OCI-LY7 (cell line): ENCODE measurements at regions not wholly inside any gene's neighbourhood (a gene's known extent, or its start where the extent isn't known, plus 50 kb on each side); places are given as distances from the start of the nearest gene placed in this dataset.

Experiments
- BruUV-seq: library from RNA; stranded (reverse); fragments of 400-500 nt; replicated peaks from 2 replicates; lab custom pipeline; 2021; lab: Mats Ljungman, UMichigan
- CTCF ChIA-PET: fragments of 300-600 bp; sonication (Branson Sonifier 250); formaldehyde crosslinking; loops from one replicate; lab custom pipeline; 2022; ENCODE audit warnings: antibody characterized with exemption; ENCODE audit not compliant: unreplicated experiment; lab: Charles Lee
- POLR2A ChIA-PET: fragments of 300-600 bp; sonication (Branson Sonifier 250); formaldehyde crosslinking; loops from one replicate; lab custom pipeline; 2022; ENCODE audit warnings: antibody characterized with exemption; lab: Charles Lee
- DNase-seq: peaks from one replicate; pipeline ENCODE4 v3.0.0-alpha.2; 2015; ENCODE audit warnings: low spot score
- H2AFZ ChIP-seq: fragments of 200-600 bp; sonication (generic), shearing (Covaris generic); 2 replicates; pipeline ENCODE4 v1.6.1; 2014; ENCODE audit warnings: mild to moderate bottlenecking, antibody characterized with exemption, low read length, moderate library complexity
- H3K27ac ChIP-seq: fragments of 200-600 bp; sonication (generic); 2 replicates; pipeline ENCODE4 v1.5.1; 2014; ENCODE audit warnings: mixed run types, low read depth, mild to moderate bottlenecking, moderate library complexity, low read length, inconsistent platforms; ENCODE audit not compliant: poor library complexity, severe bottlenecking
- H3K36me3 ChIP-seq: fragments of 200-600 bp; sonication (generic); 2 replicates; pipeline ENCODE4 v1.6.1; 2014; ENCODE audit warnings: mild to moderate bottlenecking, antibody characterized with exemption, low read length, moderate library complexity, mixed read lengths; ENCODE audit not compliant: insufficient read depth
- H3K4me1 ChIP-seq: fragments of 200-600 bp; sonication (generic); 2 replicates; pipeline ENCODE4 v1.5.1; 2014; ENCODE audit warnings: mild to moderate bottlenecking, low read length; ENCODE audit not compliant: insufficient read depth, poor library complexity, severe bottlenecking
- H3K4me2 ChIP-seq: fragments of 200-600 bp; sonication (generic); 2 replicates; pipeline ENCODE4 v1.6.1; 2014; ENCODE audit warnings: mild to moderate bottlenecking, low read length
- H3K4me3 ChIP-seq: fragments of 200-600 bp; sonication (generic); 2 replicates; pipeline ENCODE4 v1.5.1; 2014; ENCODE audit warnings: mild to moderate bottlenecking, low read depth, low read length; ENCODE audit not compliant: poor library complexity, severe bottlenecking
- H3K79me2 ChIP-seq: fragments of 200-600 bp; sonication (generic); 2 replicates; pipeline ENCODE4 v1.6.1; 2016; ENCODE audit warnings: low read depth, mild to moderate bottlenecking, low read length, moderate library complexity, mixed read lengths; ENCODE audit not compliant: insufficient read depth
- H3K9me2 ChIP-seq: fragments of 200-600 bp; sonication (generic); 2 replicates; pipeline ENCODE4 v1.6.1; 2016; ENCODE audit warnings: mild to moderate bottlenecking, low read length, mixed read lengths; ENCODE audit not compliant: insufficient read depth
- H3K9me3 ChIP-seq: fragments of 200-600 bp; sonication (generic); 2 replicates; pipeline ENCODE4 v1.6.1; 2014; ENCODE audit warnings: mild to moderate bottlenecking, mixed run types, low read length, mixed read lengths
- H4K20me1 ChIP-seq: fragments of 200-600 bp; sonication (generic); 2 replicates; pipeline ENCODE4 v1.6.1; 2014; ENCODE audit warnings: mild to moderate bottlenecking, antibody characterized with exemption, low read length, moderate library complexity, mixed read lengths; ENCODE audit not compliant: insufficient read depth
- EZH2phosphoT487 ChIP-seq: fragments of 200-600 bp; sonication (generic); IDR thresholded peaks from 2 replicates; pipeline ENCODE4 v1.6.1; 2018; ENCODE audit warnings: low read depth, borderline replicate concordance, mild to moderate bottlenecking, mixed run types, antibody characterized with exemption, low read length, moderate library complexity, mixed read lengths
- intact Hi-C: fragments of 100-400 bp; cut with micrococcal nuclease; formaldehyde crosslinking; loops from one replicate; pipeline ENCODE4 v1.10.0; 2022; ENCODE audit not compliant: unreplicated experiment
- TF ChIP-seq, protein P1 (sequence below): fragments of 200-600 bp; sonication (generic); conservative IDR thresholded peaks from 2 replicates; pipeline ENCODE4 v1.5.1; 2014; ENCODE audit warnings: mild to moderate bottlenecking, antibody characterized with exemption, low read length, moderate library complexity, mixed read lengths

DNA sequence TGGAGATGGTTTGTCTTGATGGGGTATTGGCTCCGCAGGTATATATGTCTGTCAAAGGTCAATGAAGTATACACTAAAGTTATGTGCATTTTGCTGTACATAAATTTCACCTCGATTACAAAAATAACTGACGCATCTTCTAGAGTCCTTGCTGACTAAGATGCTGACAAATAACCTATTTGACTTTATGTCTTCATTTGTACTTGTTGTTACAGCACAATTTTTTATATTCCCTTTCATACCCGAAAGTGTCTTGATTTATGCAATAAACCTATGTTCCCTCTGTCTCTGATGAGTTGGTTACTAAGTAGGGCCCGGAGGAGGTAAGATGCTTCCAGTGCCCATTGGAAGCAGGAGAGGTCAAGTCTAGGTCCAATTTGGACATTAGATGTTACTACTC, 93.5 kb downstream of the COPS8 start:
- Histone ChIP-seq H3K9me2 (no peaks in the 10 kb centered on the region), H3K4me2 (no peak overlapping the region), H4K20me1 (no peaks in the 10 kb centered on the region), H3K4me3 (no peak overlapping the region), H3K27ac (no peak overlapping the region), H3K79me2 (no peaks in the 10 kb centered on the region), H2AFZ (no peak overlapping the region), H3K36me3 (no peaks in the 10 kb centered on the region), H3K9me3 (peaks cover 1% of the 10 kb centered on the region; the same call in 1 of the 2 replicates), H3K4me1 (no peaks in the 10 kb centered on the region)
- POLR2A ChIA-PET = no interaction called here
- no peak for DNase-seq
- TF ChIP-seq, protein P1, sequence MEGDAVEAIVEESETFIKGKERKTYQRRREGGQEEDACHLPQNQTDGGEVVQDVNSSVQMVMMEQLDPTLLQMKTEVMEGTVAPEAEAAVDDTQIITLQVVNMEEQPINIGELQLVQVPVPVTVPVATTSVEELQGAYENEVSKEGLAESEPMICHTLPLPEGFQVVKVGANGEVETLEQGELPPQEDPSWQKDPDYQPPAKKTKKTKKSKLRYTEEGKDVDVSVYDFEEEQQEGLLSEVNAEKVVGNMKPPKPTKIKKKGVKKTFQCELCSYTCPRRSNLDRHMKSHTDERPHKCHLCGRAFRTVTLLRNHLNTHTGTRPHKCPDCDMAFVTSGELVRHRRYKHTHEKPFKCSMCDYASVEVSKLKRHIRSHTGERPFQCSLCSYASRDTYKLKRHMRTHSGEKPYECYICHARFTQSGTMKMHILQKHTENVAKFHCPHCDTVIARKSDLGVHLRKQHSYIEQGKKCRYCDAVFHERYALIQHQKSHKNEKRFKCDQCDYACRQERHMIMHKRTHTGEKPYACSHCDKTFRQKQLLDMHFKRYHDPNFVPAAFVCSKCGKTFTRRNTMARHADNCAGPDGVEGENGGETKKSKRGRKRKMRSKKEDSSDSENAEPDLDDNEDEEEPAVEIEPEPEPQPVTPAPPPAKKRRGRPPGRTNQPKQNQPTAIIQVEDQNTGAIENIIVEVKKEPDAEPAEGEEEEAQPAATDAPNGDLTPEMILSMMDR = no peak
- TF ChIP-seq EZH2phosphoT487 = no peak
- intact Hi-C loops = no loop called here
- no TSS peak for BruUV-seq
- CTCF ChIA-PET = no interaction called here

GRCh38 chr2:237180187-237180586, 94.5 kb downstream of the COPS8 start:
- CTCF ChIA-PET = no interaction called here
- H3K9me2 ChIP-seq = no peaks in the 10 kb centered on the region
- DNase-seq = no peak
- no peak for TF ChIP-seq EZH2phosphoT487
- TF ChIP-seq, protein P1 = no peak
- H3K4me2 ChIP-seq = no peak overlapping the region
- no peaks in the 10 kb centered on the region for H3K9me3 ChIP-seq
- intact Hi-C loops = no loop called here
- H2AFZ ChIP-seq = no peak overlapping the region
- no peaks in the 10 kb centered on the region for H4K20me1 ChIP-seq
- POLR2A ChIA-PET = no interaction called here
- H3K4me1 ChIP-seq = no peaks in the 10 kb centered on the region
- no peaks in the 10 kb centered on the region for H3K36me3 ChIP-seq
- H3K79me2 ChIP-seq = no peaks in the 10 kb centered on the region
- BruUV-seq = no TSS peak
- H3K27ac ChIP-seq = no peak overlapping the region
- no peak overlapping the region for H3K4me3 ChIP-seq

DNA sequence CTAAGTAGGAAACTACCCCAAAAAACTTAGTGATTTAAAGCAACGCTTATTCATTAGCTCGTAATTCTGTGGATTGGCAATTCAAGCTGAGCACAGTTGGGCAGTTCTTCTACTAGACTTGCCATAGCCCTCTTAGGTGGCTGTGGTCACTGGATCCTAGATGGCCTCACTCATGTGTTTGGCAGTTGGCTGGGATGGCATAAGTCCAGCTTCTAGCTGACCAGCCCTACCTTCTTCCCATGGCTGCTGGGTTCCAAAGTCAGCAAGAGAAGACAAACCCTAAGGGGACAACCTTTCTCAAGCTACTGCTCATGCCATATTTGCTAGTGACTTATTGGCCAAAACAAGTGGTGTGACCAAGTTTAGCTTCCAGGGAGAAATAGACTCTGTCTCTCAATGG, 95.3 kb downstream of the COPS8 start:
- POLR2A ChIA-PET = interaction anchor here (1.2 kb wide), 1 partner anchor 11 kb away, joined by 3 read pairs; no protein-coding TSS in a partner anchor
- BruUV-seq = no TSS peak
- CTCF ChIA-PET = no interaction called here

More for the DNA sequence above, 95.3 kb downstream of the COPS8 start:
- H3K27ac ChIP-seq = no peak overlapping the region
- no peaks in the 10 kb centered on the region for H3K79me2 ChIP-seq
- no peak overlapping the region for H3K4me2 ChIP-seq
- no peak for DNase-seq
- no peak overlapping the region for H2AFZ ChIP-seq
- TF ChIP-seq, protein P1 = no peak
- TF ChIP-seq EZH2phosphoT487 = no peak
- no peaks in the 10 kb centered on the region for H4K20me1 ChIP-seq
- intact Hi-C loops = no loop called here
- no peaks in the 10 kb centered on the region for H3K36me3 ChIP-seq
- H3K9me2 ChIP-seq = no peaks in the 10 kb centered on the region
- H3K4me3 ChIP-seq = no peak overlapping the region
- no peaks in the 10 kb centered on the region for H3K4me1 ChIP-seq
- no peaks in the 10 kb centered on the region for H3K9me3 ChIP-seq
